ENCODE measurements at regions not wholly inside any gene's neighbourhood (a gene's known extent, or its start where the extent isn't known, plus 50 kb on each side); places are given as distances from the start of the nearest gene placed in this dataset.
"Not testable (repeated sequence)": the region's sequence is repeated elsewhere in the genome, so short reads cannot be mapped to it uniquely, and the experiment has no call there.

GRCh38 chr1:244296447-244296846, 155.3 kb downstream of the ADSS2 start:
- H3K4me1 ChIP-seq (ENCODE audit: control insufficient read depth in 1 of 2, insufficient read depth in 1 of 2, low read depth in 1 of 2, low read length in 1 of 2), result peaks cover 17 to 19% of the 10 kb centered on the region in 2 experiments
- H3K4me3 ChIP-seq (ENCODE audit: low read depth in 1 of 2, low read length in 1 of 2), result no peak overlapping the region
- H3K36me3 ChIP-seq, result no peaks in the 10 kb centered on the region
- H3K27ac ChIP-seq, result no peak overlapping the region
- H3K9me3 ChIP-seq, result no peaks in the 10 kb centered on the region
- TF ChIP-seq CTCF (IDR thresholded peaks at IDR 0.05), result no peak
- no peaks in the 10 kb centered on the region for H3K27me3 ChIP-seq

GRCh38 chr1:244297087-244297486, 154.6 kb downstream of the ADSS2 start:
- Histone ChIP-seq H3K36me3 (no peaks in the 10 kb centered on the region), H3K27me3 (no peaks in the 10 kb centered on the region), H3K4me3 (ENCODE audit: low read depth in 1 of 2, low read length in 1 of 2) (no peak overlapping the region), H3K27ac (no peak overlapping the region), H3K9me3 (no peaks in the 10 kb centered on the region), H3K4me1 (ENCODE audit: control insufficient read depth in 1 of 2, insufficient read depth in 1 of 2, low read depth in 1 of 2, low read length in 1 of 2) (peaks cover 14 to 16% of the 10 kb centered on the region in 2 experiments)
- TF ChIP-seq CTCF (IDR thresholded peaks at IDR 0.05), result no peak

- no peaks in the 10 kb centered on the region for H3K27me3 ChIP-seq
- no peak overlapping the region for H3K27ac ChIP-seq
- peaks cover 14 to 16% of the 10 kb centered on the region in 2 experiments for H3K4me1 ChIP-seq (ENCODE audit: control insufficient read depth in 1 of 2, insufficient read depth in 1 of 2, low read depth in 1 of 2, low read length in 1 of 2)
- no peak for TF ChIP-seq CTCF (IDR thresholded peaks at IDR 0.05)
- no peak overlapping the region for H3K4me3 ChIP-seq (ENCODE audit: low read depth in 1 of 2, low read length in 1 of 2)
- no peaks in the 10 kb centered on the region for H3K36me3 ChIP-seq
- no peaks in the 10 kb centered on the region for H3K9me3 ChIP-seq
These were observed 154.1 kb downstream of the ADSS2 start for GRCh38 chr1:244297616-244298015.

GRCh38 chr1:244300029-244300375, 151.7 kb downstream of the ADSS2 start:
- Histone ChIP-seq H3K27ac (peak overlapping the region; percentile 98), H3K4me1 (ENCODE audit: control insufficient read depth in 1 of 2, insufficient read depth in 1 of 2, low read depth in 1 of 2, low read length in 1 of 2) (peaks cover 23 to 25% of the 10 kb centered on the region in 2 experiments), H3K4me3 (ENCODE audit: low read depth in 1 of 2, low read length in 1 of 2) (peak overlapping the region; percentile 44 to 59)
- not testable (repeated sequence) for H3K36me3 ChIP-seq, H3K9me3 ChIP-seq, H3K27me3 ChIP-seq

- Histone ChIP-seq H3K4me3 (ENCODE audit: low read depth in 1 of 2, low read length in 1 of 2) (no peak overlapping the region), H3K9me3 (no peaks in the 10 kb centered on the region), H3K36me3 (no peaks in the 10 kb centered on the region), H3K4me1 (ENCODE audit: control insufficient read depth in 1 of 2, insufficient read depth in 1 of 2, low read depth in 1 of 2, low read length in 1 of 2) (peaks cover 23 to 25% of the 10 kb centered on the region in 2 experiments), H3K27ac (no peak overlapping the region), H3K27me3 (no peaks in the 10 kb centered on the region)
- TF ChIP-seq CTCF (IDR thresholded peaks at IDR 0.05), result no peak
These were observed 150.0 kb downstream of the ADSS2 start for GRCh38 chr1:244301595-244302130.

- no peaks in the 10 kb centered on the region for H3K9me3 ChIP-seq
- no peak overlapping the region for H3K27ac ChIP-seq
- no peak for TF ChIP-seq CTCF (IDR thresholded peaks at IDR 0.05)
- H3K4me3 ChIP-seq (ENCODE audit: low read depth in 1 of 2, low read length in 1 of 2), result no peak overlapping the region
- no peaks in the 10 kb centered on the region for H3K27me3 ChIP-seq
- no peaks in the 10 kb centered on the region for H3K36me3 ChIP-seq
- H3K4me1 ChIP-seq (ENCODE audit: control insufficient read depth in 1 of 2, insufficient read depth in 1 of 2, low read depth in 1 of 2, low read length in 1 of 2), result peaks cover 23 to 25% of the 10 kb centered on the region in 2 experiments
These were observed 148.7 kb downstream of the ADSS2 start for GRCh38 chr1:244302876-244303609.
